Brain microvascular endothelial cell (primary cell): ENCODE measurements at regions not wholly inside any gene's neighbourhood (a gene's known extent, or its start where the extent isn't known, plus 50 kb on each side); places are given as distances from the start of the nearest gene placed in this dataset.

Experiments
- DNase-seq: peaks from one replicate; pipeline ENCODE4 v3.0.0-alpha.2; 2020
- H3K27ac ChIP-seq: fragments of 250-450 bp; sonication (Bioruptor Pico); 2 replicates; pipeline ENCODE4 v1.5.1; 2020; ENCODE audit warnings: mild to moderate bottlenecking, moderate library complexity
- H3K27me3 ChIP-seq: fragments of 250-450 bp; sonication (Bioruptor Pico); replicated peaks from 2 replicates; pipeline ENCODE4 v1.5.1; 2020; ENCODE audit warnings: mild to moderate bottlenecking
- H3K36me3 ChIP-seq: fragments of 250-450 bp; sonication (Bioruptor Pico); replicated peaks from 2 replicates; pipeline ENCODE4 v1.5.1; 2020; ENCODE audit warnings: mild to moderate bottlenecking
- H3K4me3 ChIP-seq: 2 replicates; pipeline ENCODE4 v1.5.1; 2011; ENCODE audit warnings: low read depth, mild to moderate bottlenecking, control low read depth, low read length, moderate library complexity
- in situ Hi-C: cut with HindIII; loops from 2 replicates; pipeline ENCODE4 v1.10.0; 2017; ENCODE audit warnings: low sequenced_read_pairs, low pct_ligation_motif_present
- TF ChIP-seq, protein P1 (sequence below): IDR thresholded peaks from 2 replicates; pipeline ENCODE4 v1.5.1; 2011; ENCODE audit warnings: low read depth, mild to moderate bottlenecking, moderate library complexity, low read length, control low read depth, inconsistent platforms; ENCODE audit errors: missing control alignments

DNA sequence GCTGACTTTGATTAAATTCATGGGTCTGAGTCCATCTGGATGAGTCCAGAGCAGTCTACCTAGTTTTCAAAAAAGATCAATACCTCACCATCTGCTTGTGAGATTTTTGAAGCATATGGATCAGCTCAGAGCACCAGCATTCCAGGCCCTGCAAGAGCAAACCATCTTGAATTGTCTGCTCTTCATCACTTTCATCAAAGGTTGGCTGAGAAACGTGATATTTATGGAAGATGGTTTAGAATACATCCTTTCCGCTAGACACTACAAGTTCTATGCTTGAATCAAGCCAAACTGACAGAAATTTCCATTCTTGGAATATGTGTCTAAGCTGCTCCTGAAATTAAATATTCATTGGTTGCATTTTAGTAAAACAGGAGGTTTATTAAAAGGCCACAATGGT lies 190.3 kb downstream of the KCNRG start:
- in situ Hi-C loops = no loop called here
- Histone ChIP-seq H3K27me3 (no peaks in the 10 kb centered on the region), H3K27ac (no peak overlapping the region), H3K36me3 (no peaks in the 10 kb centered on the region), H3K4me3 (no peak overlapping the region)
- no peak for DNase-seq
- TF ChIP-seq, protein P1, sequence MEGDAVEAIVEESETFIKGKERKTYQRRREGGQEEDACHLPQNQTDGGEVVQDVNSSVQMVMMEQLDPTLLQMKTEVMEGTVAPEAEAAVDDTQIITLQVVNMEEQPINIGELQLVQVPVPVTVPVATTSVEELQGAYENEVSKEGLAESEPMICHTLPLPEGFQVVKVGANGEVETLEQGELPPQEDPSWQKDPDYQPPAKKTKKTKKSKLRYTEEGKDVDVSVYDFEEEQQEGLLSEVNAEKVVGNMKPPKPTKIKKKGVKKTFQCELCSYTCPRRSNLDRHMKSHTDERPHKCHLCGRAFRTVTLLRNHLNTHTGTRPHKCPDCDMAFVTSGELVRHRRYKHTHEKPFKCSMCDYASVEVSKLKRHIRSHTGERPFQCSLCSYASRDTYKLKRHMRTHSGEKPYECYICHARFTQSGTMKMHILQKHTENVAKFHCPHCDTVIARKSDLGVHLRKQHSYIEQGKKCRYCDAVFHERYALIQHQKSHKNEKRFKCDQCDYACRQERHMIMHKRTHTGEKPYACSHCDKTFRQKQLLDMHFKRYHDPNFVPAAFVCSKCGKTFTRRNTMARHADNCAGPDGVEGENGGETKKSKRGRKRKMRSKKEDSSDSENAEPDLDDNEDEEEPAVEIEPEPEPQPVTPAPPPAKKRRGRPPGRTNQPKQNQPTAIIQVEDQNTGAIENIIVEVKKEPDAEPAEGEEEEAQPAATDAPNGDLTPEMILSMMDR = no peak

DNA sequence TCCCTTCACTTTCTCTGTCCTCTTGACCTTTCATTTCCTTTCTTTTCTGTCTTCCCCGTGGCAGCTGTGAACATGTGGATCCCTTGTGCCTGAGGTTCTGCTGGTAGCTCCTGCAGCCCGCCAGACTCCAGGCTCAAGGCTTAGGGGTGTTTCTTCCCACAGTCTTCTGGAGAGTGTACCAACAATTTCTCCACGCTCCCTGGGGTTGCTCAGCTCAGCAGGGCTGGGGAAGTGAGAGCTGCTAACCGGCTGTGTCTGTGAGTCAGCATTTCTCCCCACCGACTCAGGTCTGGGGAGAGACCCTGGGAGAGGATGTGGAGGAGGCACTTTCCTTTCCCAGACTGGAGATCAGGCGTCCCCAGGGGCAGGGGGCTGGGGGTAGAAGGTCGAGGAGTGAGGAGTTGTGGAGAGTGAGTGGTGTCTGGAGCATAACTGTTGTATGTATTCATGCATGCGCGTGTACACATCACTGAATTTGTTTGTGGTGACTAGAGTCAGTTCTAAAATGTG lies 193.6 kb downstream of the KCNRG start:
- in situ Hi-C loops = no loop called here
- peak; percentile 98 for DNase-seq
- no peaks in the 10 kb centered on the region for H3K36me3 ChIP-seq
- peak overlapping the region; percentile 96 for H3K27ac ChIP-seq
- H3K27me3 ChIP-seq = no peaks in the 10 kb centered on the region
- TF ChIP-seq, protein P1 = no peak
- peak overlapping the region; percentile 18 for H3K4me3 ChIP-seq

DNA sequence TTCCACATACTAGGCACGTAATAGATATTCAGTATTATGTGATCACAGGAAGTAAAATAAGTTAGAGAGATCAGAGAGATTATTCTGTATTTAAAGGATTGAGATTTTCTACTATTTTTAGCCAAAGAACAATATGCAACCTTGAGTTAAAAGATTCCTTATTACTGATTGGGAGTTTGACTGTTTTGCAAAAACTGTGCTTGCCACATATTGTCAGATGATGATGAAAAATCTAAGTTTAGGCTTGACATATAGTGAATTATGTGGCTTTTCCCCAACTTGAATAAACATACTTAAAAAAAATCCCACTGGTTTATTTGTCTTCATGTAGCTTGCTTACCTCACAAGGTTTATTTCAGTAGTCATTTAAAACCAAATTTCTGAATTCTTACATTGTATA lies 194.4 kb downstream of the KCNRG start:
- in situ Hi-C loops = no loop called here
- TF ChIP-seq, protein P1 = no peak

DNA sequence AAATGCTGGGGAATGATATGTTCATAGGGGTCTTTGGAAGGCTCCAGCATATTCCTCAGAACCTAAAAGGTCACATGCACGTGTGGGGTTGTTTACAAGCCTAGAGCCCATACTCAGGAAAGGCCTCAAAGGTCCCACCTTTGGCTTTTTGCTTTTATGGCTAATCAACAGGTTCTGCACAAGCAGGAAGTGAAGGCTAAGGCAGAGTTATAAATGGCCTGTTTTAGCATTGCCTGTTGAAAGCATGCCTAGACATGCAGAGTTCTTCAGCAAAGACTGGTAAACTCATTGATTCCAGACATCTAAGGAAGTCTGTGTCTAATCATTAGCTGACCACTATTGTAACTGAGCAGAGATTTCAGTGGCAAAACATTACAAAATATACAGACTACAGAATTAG lies 198.3 kb downstream of the KCNRG start:
- DNase-seq = no peak
- Histone ChIP-seq H3K4me3 (no peak overlapping the region), H3K36me3 (no peaks in the 10 kb centered on the region), H3K27ac (no peak overlapping the region), H3K27me3 (no peaks in the 10 kb centered on the region)
- in situ Hi-C loops = no loop called here
- TF ChIP-seq, protein P1 = no peak

More for the DNA sequence above, 194.4 kb downstream of the KCNRG start:
- Histone ChIP-seq H3K4me3 (no peak overlapping the region), H3K36me3 (no peaks in the 10 kb centered on the region), H3K27me3 (no peaks in the 10 kb centered on the region), H3K27ac (peak overlapping the region; percentile 96)
- no peak for DNase-seq

DNA sequence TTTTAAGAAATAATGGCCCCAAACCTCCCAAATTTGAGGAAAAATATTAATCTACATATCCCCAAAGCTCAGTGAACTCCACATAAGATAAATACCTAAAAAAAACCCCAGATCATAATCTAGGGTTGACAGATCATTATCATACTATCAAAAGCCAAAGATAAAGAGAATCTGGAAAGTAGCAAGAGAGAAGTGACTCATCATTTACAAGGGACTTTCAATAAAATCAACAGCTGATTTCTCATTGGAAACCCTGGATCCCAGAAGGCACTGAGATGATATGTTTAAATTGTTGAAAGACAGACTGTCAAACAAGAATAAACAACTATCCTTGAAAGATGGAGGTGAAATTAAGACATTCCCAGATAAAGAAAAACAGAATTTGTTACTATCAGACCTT lies 199.3 kb downstream of the KCNRG start:
- H3K27ac ChIP-seq = peak overlapping the region; percentile 30
- DNase-seq = no peak
- no peaks in the 10 kb centered on the region for H3K27me3 ChIP-seq
- H3K4me3 ChIP-seq = no peak overlapping the region
- TF ChIP-seq, protein P1 = no peak
- in situ Hi-C loops = no loop called here
- H3K36me3 ChIP-seq = no peaks in the 10 kb centered on the region

DNA sequence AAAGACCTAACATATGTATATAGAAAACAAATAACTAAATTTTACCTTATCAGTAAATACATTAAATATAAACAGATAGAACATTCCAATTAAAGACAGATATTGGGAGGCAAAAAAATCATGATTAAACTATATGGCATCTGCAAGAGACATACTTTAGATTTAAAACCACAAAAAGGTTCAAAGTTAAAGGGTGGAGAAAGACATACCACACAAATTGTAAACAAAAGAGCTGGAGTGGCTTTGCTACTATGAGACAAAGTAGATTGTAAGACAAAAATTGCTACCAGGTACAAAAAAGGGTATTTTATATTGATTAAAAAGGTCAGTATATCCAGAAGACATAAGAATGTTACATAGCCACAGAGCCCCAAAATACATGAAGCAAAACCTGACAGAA lies 200.2 kb downstream of the KCNRG start:
- H3K27ac ChIP-seq = no peak overlapping the region
- H3K4me3 ChIP-seq = no peak overlapping the region
- H3K27me3 ChIP-seq = no peaks in the 10 kb centered on the region
- TF ChIP-seq, protein P1 = no peak
- no peak for DNase-seq
- H3K36me3 ChIP-seq = no peaks in the 10 kb centered on the region
- in situ Hi-C loops = no loop called here
